Fibroblast of mammary gland (primary cell): ENCODE measurements at regions not wholly inside any gene's neighbourhood (a gene's known extent, or its start where the extent isn't known, plus 50 kb on each side); places are given as distances from the start of the nearest gene placed in this dataset.

Experiments used
- DNase-seq: peaks from one replicate; pipeline ENCODE4 v3.0.0-alpha.2; 2010; ENCODE audit warnings: low read depth
- H3K4me3 ChIP-seq: 2 replicates; pipeline ENCODE4 v1.5.1; 2011; ENCODE audit warnings: low read depth, mild to moderate bottlenecking, low read length, moderate library complexity; ENCODE audit not compliant: control insufficient read depth
- CTCF ChIP-seq: conservative IDR thresholded peaks from 2 replicates; pipeline ENCODE4 v1.5.1; 2011; ENCODE audit warnings: low read depth, low read length, inconsistent platforms; ENCODE audit not compliant: control insufficient read depth, insufficient read depth

DNA sequence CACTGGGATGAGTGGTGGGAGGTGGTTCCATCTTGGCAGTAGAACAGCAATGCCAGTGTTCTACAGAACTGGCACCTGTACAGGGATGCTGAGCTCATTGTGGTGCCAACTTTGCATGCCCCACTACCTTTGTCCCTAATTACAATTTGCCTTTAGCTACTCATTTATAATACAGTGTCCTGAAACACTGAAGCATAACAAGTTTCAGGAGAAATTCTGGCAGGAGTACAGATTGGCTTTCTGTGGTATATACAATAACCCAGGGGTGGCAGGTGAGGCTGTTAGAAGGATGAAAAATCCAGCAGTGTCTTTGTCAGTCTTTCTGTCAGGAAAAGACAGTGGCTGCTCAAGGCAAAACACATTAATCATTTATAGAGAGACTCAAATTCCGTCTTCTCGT, 240.3 kb downstream of the FAM76B start:
- TF ChIP-seq CTCF: no peak
- no peak for DNase-seq
- no peak overlapping the region for H3K4me3 ChIP-seq

GRCh38 chr11:95548416-95548815, 241.2 kb downstream of the FAM76B start:
- DNase-seq: no peak

GRCh38 chr11:95547976-95548375, 241.6 kb downstream of the FAM76B start:
- H3K4me3 ChIP-seq: no peak overlapping the region
- TF ChIP-seq CTCF: no peak
- DNase-seq: no peak

More at GRCh38 chr11:95548416-95548815, 241.2 kb downstream of the FAM76B start:
- H3K4me3 ChIP-seq: no peak overlapping the region
- TF ChIP-seq CTCF: no peak

- no peak for DNase-seq
- no peak for TF ChIP-seq CTCF
- H3K4me3 ChIP-seq: no peak overlapping the region
These were observed 242.4 kb downstream of the FAM76B start for GRCh38 chr11:95547186-95547585.

GRCh38 chr11:95545116-95545875, 244.3 kb downstream of the FAM76B start:
- DNase-seq: no peak
- TF ChIP-seq CTCF: peak; percentile 2
- H3K4me3 ChIP-seq: no peak overlapping the region

GRCh38 chr11:95544095-95544856, 245.3 kb downstream of the FAM76B start:
- no peak overlapping the region for H3K4me3 ChIP-seq
- DNase-seq: peak; percentile 72
- no peak for TF ChIP-seq CTCF
